ENCODE measurements at regions not wholly inside any gene's neighbourhood (a gene's known extent, or its start where the extent isn't known, plus 50 kb on each side); places are given as distances from the start of the nearest gene placed in this dataset.

DNA sequence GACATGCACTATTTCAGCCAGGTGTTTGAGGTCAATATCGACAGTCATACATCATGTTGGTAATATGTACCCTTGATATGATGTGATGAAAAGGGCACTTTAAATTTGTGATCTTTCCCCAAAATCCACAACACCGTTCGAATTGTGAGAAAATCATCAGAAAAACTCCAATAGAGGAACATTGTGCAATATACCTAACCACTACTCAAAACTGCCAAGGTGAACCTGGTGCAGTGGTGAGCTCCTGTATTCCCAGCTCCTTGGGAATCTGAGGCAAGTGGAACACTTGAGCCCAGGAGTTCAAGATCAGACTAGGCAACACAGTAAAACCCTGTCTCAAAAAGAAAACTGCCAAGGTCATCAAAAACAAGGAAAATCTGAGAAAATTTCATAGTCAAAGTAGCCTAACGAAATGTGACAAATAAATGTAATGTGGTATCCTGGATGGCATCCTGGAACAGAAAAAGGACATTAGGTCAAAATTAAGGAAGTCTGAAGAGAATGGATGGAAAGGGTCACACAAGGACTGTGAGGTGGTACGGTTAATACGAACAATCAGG, 55.6 kb upstream of the LSM6 start:
- H3K27me3 Mint-ChIP-seq (ENCODE audit: unreplicated experiment) = peaks cover 13% of the 10 kb centered on the region
- no TSS peak for BruUV-seq (replicated peaks)
- TF ChIP-seq, protein P1, sequence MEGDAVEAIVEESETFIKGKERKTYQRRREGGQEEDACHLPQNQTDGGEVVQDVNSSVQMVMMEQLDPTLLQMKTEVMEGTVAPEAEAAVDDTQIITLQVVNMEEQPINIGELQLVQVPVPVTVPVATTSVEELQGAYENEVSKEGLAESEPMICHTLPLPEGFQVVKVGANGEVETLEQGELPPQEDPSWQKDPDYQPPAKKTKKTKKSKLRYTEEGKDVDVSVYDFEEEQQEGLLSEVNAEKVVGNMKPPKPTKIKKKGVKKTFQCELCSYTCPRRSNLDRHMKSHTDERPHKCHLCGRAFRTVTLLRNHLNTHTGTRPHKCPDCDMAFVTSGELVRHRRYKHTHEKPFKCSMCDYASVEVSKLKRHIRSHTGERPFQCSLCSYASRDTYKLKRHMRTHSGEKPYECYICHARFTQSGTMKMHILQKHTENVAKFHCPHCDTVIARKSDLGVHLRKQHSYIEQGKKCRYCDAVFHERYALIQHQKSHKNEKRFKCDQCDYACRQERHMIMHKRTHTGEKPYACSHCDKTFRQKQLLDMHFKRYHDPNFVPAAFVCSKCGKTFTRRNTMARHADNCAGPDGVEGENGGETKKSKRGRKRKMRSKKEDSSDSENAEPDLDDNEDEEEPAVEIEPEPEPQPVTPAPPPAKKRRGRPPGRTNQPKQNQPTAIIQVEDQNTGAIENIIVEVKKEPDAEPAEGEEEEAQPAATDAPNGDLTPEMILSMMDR (IDR thresholded peaks at IDR 0.05; ENCODE audit: unreplicated experiment) = no peak

DNA sequence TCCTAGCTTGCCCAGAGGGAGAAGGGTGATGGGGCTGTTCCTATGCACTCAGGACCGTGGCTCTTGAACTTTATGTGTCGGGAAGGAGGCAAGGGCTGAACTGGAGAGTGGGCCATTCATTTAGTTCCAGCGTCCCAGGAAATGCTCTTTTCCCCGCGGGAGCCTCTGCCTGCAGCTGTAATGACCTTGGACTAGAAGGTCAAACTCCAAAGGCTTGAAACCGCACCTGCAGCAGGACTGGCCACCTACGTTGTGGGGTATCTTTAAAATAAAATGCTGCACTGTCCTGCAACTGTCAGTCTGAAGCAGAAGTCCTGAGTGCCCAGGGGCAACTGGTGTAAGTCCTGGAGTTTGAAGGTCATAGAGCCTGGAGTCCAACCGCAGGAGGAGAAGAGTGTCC, 61.5 kb upstream of the LSM6 start:
- BruUV-seq (replicated peaks) = no TSS peak
- no peaks in the 10 kb centered on the region for H3K36me3 Mint-ChIP-seq (ENCODE audit: insufficient read depth, unreplicated experiment)
- no peak overlapping the region for H3K4me3 Mint-ChIP-seq (ENCODE audit: low read depth, unreplicated experiment)
- DNase-seq = no peak
- H3K27ac Mint-ChIP-seq (ENCODE audit: unreplicated experiment) = no peak overlapping the region
- peaks cover 4% of the 10 kb centered on the region for H3K9me3 Mint-ChIP-seq (ENCODE audit: low read depth, unreplicated experiment)
- H3K4me1 Mint-ChIP-seq (ENCODE audit: low read depth, unreplicated experiment) = no peaks in the 10 kb centered on the region
- TF ChIP-seq, protein P1 (IDR thresholded peaks at IDR 0.05; ENCODE audit: unreplicated experiment) = no peak
- intact Hi-C loops (cut with micrococcal nuclease; ENCODE audit: unreplicated experiment) = no loop called here
- H3K27me3 Mint-ChIP-seq (ENCODE audit: unreplicated experiment) = peaks cover 13% of the 10 kb centered on the region
- CTCF ChIA-PET = no interaction called here

More for the DNA sequence above, 55.6 kb upstream of the LSM6 start:
- peaks cover 4% of the 10 kb centered on the region for H3K9me3 Mint-ChIP-seq (ENCODE audit: low read depth, unreplicated experiment)
- DNase-seq = no peak
- no peak overlapping the region for H3K27ac Mint-ChIP-seq (ENCODE audit: unreplicated experiment)
- CTCF ChIA-PET = interaction anchor here (0.5 kb wide), 1 partner anchor 1839 kb away, joined by 3 read pairs; no protein-coding TSS in a partner anchor
- no peak overlapping the region for H3K4me3 Mint-ChIP-seq (ENCODE audit: low read depth, unreplicated experiment)
- H3K4me1 Mint-ChIP-seq (ENCODE audit: low read depth, unreplicated experiment) = no peaks in the 10 kb centered on the region
- intact Hi-C loops (cut with micrococcal nuclease; ENCODE audit: unreplicated experiment) = no loop called here
- H3K36me3 Mint-ChIP-seq (ENCODE audit: insufficient read depth, unreplicated experiment) = no peaks in the 10 kb centered on the region

DNA sequence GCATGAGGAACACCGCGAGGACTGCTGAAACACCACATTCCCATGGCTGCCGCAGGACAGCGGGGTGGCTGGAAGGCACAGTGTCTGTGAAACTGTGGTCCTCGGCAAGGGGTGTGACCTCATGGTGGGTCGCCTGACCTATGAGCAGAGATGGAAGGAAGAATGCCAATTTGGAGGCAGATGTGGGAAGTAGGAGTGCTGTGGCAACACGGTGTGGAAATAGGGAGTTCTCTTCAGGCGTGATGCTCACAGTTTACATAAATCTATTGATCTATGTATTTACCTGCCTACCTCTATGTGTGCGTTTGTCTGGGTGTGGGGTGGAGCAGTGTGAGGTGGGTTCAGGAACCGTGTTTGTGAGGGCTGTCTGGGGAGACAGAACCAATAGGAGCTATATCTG, 62.3 kb upstream of the LSM6 start:
- Mint-ChIP-seq H3K27ac (ENCODE audit: unreplicated experiment) (no peak overlapping the region), H3K9me3 (ENCODE audit: low read depth, unreplicated experiment) (peaks cover 4% of the 10 kb centered on the region), H3K4me1 (ENCODE audit: low read depth, unreplicated experiment) (no peaks in the 10 kb centered on the region), H3K27me3 (ENCODE audit: unreplicated experiment) (peaks cover 13% of the 10 kb centered on the region), H3K36me3 (ENCODE audit: insufficient read depth, unreplicated experiment) (no peaks in the 10 kb centered on the region), H3K4me3 (ENCODE audit: low read depth, unreplicated experiment) (no peak overlapping the region)
- no TSS peak for BruUV-seq (replicated peaks)
- TF ChIP-seq, protein P1 (IDR thresholded peaks at IDR 0.05; ENCODE audit: unreplicated experiment) = no peak
- CTCF ChIA-PET = no interaction called here
- DNase-seq = no peak
- intact Hi-C loops (cut with micrococcal nuclease; ENCODE audit: unreplicated experiment) = no loop called here

DNA sequence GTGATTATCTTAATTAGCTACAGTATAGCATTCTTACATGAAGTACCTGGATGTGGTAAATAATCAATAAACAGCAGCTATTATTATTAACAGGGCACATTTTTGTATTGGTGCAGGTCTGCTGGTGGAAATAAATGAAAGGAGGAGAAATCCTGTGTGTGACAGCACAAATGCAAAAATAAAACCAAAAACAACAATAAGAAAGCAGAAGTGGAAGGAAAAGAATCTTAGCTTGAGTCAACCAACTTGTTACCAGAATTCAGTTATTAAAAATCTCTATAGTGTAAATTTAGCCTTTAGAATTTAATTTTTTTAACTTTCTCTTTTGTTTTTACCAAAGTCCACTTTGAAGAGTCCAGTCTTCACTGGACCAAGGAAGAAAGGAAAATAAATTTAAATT, 63.1 kb upstream of the LSM6 start:
- CTCF ChIA-PET = no interaction called here
- H3K27ac Mint-ChIP-seq (ENCODE audit: unreplicated experiment) = no peak overlapping the region
- intact Hi-C loops (cut with micrococcal nuclease; ENCODE audit: unreplicated experiment) = no loop called here
- no peak for DNase-seq
- H3K4me1 Mint-ChIP-seq (ENCODE audit: low read depth, unreplicated experiment) = no peaks in the 10 kb centered on the region
- H3K27me3 Mint-ChIP-seq (ENCODE audit: unreplicated experiment) = peaks cover 13% of the 10 kb centered on the region
- no TSS peak for BruUV-seq (replicated peaks)
- no peaks in the 10 kb centered on the region for H3K36me3 Mint-ChIP-seq (ENCODE audit: insufficient read depth, unreplicated experiment)
- TF ChIP-seq, protein P1 (IDR thresholded peaks at IDR 0.05; ENCODE audit: unreplicated experiment) = no peak
- H3K4me3 Mint-ChIP-seq (ENCODE audit: low read depth, unreplicated experiment) = no peak overlapping the region
- H3K9me3 Mint-ChIP-seq (ENCODE audit: low read depth, unreplicated experiment) = peaks cover 4% of the 10 kb centered on the region
